Sigmoid colon (tissue), 4 donors: ENCODE measurements at regions not wholly inside any gene's neighbourhood (a gene's known extent, or its start where the extent isn't known, plus 50 kb on each side); places are given as distances from the start of the nearest gene placed in this dataset.

ENCODE experiments used
- CTCF ChIP-seq, 4 experiments: fragments of 450-650 bp in 3 of 4; fragments of 200-600 bp in 1 of 4; IDR thresholded peaks; one replicate each; pipeline ENCODE4 v1.5.1; 2016 to 2019; ENCODE audit warnings: antibody characterized with exemption in 4 of 4, mild to moderate bottlenecking in 3 of 4, moderate library complexity in 2 of 4
- EP300 ChIP-seq, 4 donors: sonication (generic); formaldehyde crosslinking; IDR thresholded peaks; one replicate each; pipeline ENCODE4 v1.6.1; 2017; ENCODE audit warnings: antibody characterized with exemption in 4 of 4
- POLR2A ChIP-seq, 2 donors: fragments of 450-650 bp; IDR thresholded peaks; one replicate each; pipeline ENCODE4 v1.6.1; 2016; ENCODE audit warnings: antibody characterized with exemption in 2 of 2, mild to moderate bottlenecking in 2 of 2, moderate library complexity in 2 of 2

DNA sequence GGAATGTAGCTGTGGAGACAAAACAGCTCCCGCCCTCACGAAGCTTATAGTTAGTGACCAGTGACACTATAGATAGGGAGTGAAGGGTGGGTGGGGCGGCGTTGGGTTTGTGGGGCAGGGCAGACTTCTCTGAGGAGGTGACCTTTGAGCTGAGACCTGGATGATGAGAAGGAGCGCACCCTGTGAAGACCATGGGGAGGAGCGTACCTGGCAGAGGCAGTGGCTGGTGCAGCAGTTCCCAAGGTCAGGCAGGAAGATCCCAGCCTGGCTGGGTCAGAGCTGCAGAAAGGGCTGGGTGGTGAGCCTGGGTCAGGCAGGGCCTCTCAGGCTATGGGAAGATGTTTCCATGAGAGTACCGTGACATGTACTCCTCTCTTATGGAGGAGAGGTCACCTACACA is 135.0 kb upstream of the RCN1 start:
- TF ChIP-seq CTCF (IDR thresholded peaks at IDR 0.05), result no peak
- no peak for TF ChIP-seq POLR2A (IDR thresholded peaks at IDR 0.05)
- no peak for TF ChIP-seq EP300 (IDR thresholded peaks at IDR 0.05)
